ENCODE measurements at regions not wholly inside any gene's neighbourhood (a gene's known extent, or its start where the extent isn't known, plus 50 kb on each side); places are given as distances from the start of the nearest gene placed in this dataset.

DNA sequence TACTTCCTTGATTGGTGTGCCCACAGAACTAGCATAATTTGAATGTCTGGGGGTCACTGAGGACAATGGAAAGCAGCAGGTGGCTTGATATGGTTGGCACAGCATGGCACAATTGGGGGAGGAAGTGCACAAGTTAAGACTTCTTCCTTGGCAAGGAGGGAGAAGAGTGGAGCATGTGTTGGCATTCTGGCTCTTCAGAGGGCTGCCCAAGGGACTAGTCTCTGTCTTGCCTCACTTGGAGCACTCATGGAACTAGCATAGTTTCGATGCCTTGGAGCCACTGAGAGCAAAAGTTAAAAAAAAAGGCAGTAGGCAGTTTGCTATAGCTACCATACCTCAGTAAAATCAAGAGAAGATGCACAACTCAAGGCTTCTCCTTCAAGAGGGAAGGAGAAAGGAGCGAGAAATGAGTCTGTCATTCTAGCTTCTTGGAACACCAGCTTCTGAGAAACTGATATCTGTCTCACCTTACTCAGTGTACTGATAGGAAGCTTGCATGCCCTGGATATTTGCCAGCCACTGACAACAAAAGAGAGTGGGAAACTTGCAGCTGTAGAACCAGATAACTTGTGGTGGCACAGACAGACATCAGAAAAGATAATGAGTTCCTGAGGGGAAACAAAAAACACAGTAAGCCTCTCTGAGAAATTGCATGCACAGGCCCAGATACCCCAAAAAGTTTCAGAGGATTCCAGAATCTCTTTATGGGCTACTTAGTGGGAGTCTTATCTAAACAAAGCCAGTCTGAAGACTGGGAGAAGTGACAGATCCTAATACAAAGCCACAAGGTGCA, 207.5 kb upstream of the SAMSN1 start:
- no peaks in the 10 kb centered on the region for H3K36me3 ChIP-seq (ENCODE audit: low read depth, missing control alignments)
- DNase-seq: no peak
- TF ChIP-seq, protein P1, sequence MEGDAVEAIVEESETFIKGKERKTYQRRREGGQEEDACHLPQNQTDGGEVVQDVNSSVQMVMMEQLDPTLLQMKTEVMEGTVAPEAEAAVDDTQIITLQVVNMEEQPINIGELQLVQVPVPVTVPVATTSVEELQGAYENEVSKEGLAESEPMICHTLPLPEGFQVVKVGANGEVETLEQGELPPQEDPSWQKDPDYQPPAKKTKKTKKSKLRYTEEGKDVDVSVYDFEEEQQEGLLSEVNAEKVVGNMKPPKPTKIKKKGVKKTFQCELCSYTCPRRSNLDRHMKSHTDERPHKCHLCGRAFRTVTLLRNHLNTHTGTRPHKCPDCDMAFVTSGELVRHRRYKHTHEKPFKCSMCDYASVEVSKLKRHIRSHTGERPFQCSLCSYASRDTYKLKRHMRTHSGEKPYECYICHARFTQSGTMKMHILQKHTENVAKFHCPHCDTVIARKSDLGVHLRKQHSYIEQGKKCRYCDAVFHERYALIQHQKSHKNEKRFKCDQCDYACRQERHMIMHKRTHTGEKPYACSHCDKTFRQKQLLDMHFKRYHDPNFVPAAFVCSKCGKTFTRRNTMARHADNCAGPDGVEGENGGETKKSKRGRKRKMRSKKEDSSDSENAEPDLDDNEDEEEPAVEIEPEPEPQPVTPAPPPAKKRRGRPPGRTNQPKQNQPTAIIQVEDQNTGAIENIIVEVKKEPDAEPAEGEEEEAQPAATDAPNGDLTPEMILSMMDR (IDR thresholded peaks at IDR 0.05): no peak
- TF ChIP-seq POLR2A (IDR thresholded peaks at IDR 0.05): no peak
- H3K27ac ChIP-seq: no peak overlapping the region
- 82 to 92% methylated on average over 2 of the region's 2 CpGs for WGBS, 2 donors
- no peaks in the 10 kb centered on the region for H3K27me3 ChIP-seq
- intact Hi-C loops (cut with DNase I; ENCODE audit: low total_unique reads): no loop called here
- no peaks in the 10 kb centered on the region for H3K4me1 ChIP-seq
- no peaks in the 10 kb centered on the region for H3K9me3 ChIP-seq
- H3K4me3 ChIP-seq: no peak overlapping the region

DNA sequence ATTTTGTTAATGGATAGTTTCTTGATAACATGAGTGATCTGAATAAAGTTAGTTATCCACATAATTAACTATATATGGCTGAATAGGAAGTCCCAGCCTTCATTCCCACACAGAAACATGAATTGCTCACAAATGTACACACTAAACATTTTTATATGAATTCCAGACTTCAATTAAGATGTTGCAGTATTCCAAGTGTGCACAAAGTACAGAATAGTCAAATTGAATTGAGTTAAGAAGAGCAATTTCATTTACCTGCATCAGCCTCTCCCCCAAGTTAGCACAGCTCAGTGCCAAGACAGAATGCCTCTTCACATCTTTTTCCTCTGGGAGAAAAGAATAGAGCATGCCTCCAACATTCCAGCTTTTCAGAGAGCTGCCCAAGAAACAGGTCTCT, 207.0 kb upstream of the SAMSN1 start:
- no peak for DNase-seq
- Histone ChIP-seq H3K27me3 (no peaks in the 10 kb centered on the region), H3K27ac (no peak overlapping the region), H3K9me3 (no peaks in the 10 kb centered on the region), H3K36me3 (ENCODE audit: low read depth, missing control alignments) (no peaks in the 10 kb centered on the region), H3K4me3 (no peak overlapping the region), H3K4me1 (no peaks in the 10 kb centered on the region)
- intact Hi-C loops (cut with DNase I; ENCODE audit: low total_unique reads): no loop called here
- no peak for TF ChIP-seq POLR2A (IDR thresholded peaks at IDR 0.05)
- TF ChIP-seq, protein P1 (IDR thresholded peaks at IDR 0.05): no peak

DNA sequence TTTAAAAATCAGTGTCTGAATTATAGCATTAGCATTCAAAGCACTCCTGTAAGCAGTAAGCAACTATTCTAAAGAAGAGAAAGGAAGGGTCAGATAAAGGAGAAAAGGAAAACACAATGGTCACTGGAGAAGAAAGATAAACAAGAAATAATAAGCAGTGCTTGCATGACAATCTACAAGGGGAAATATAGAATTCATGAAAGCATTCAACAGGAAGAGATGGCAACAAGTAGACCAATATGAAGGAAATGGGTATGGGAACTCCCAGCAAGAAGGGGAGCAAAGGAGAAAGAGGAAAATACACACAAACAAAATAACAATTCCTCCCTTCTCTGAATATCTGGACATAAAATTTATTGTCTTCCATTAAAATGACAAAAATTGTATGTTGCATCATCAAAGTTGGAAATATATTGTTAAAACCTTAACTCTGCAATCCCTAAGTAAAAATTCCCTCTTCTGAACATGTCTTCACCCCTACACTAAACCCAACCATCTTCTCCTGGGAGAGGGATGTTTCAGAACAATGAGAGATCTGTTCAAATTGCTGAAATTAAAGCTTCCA, 206.3 kb upstream of the SAMSN1 start:
- H3K4me3 ChIP-seq: no peak overlapping the region
- no peaks in the 10 kb centered on the region for H3K27me3 ChIP-seq
- intact Hi-C loops (cut with DNase I; ENCODE audit: low total_unique reads): no loop called here
- no peaks in the 10 kb centered on the region for H3K36me3 ChIP-seq (ENCODE audit: low read depth, missing control alignments)
- H3K4me1 ChIP-seq: no peaks in the 10 kb centered on the region
- H3K27ac ChIP-seq: no peak overlapping the region
- no peak for DNase-seq
- no peaks in the 10 kb centered on the region for H3K9me3 ChIP-seq
- TF ChIP-seq POLR2A (IDR thresholded peaks at IDR 0.05): no peak
- TF ChIP-seq, protein P1 (IDR thresholded peaks at IDR 0.05): no peak

DNA sequence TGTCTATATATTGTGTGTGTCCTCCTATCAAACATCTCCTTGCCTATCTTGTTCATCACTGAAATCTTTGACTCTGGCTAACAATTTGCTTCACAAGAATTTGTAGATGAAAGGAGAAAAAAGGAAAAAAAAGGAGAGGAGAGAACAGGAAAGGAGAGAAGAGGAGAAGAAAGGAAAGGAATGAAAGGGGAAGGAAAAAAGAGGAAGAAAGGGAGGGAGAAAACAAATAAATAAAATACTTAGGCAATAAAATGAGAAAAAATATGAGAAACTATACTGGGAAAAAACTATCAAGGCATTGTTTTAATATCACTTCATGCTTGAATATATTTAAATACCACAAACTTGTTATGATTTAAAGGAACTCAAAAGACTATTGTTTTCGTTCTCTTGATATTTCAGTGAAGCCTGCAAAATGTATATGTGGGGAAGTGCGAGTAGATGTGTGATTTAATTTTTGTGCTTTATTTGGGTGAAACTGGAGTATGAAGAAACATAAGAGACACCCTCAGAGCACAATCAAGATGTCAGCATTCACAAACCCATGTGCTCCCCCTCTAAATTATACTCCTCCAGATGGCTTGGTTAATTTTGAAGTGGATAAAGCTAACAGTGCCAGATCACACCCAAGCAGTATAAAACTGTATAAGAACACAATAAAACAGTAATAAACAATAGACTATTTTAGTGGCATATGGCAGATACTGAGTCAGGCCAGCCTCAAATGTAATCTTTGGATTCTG, 205.7 kb upstream of the SAMSN1 start:
- Histone ChIP-seq H3K27ac (no peak overlapping the region), H3K4me3 (no peak overlapping the region), H3K27me3 (no peaks in the 10 kb centered on the region), H3K36me3 (ENCODE audit: low read depth, missing control alignments) (no peaks in the 10 kb centered on the region), H3K4me1 (no peaks in the 10 kb centered on the region), H3K9me3 (no peaks in the 10 kb centered on the region)
- intact Hi-C loops (cut with DNase I; ENCODE audit: low total_unique reads): no loop called here
- no peak for DNase-seq
- 89 to 91% methylated on average over 2 of the region's 2 CpGs for WGBS, 2 donors
- TF ChIP-seq POLR2A (IDR thresholded peaks at IDR 0.05): no peak
- TF ChIP-seq, protein P1 (IDR thresholded peaks at IDR 0.05): no peak
